HepG2 (cell line): ENCODE measurements at regions not wholly inside any gene's neighbourhood (a gene's known extent, or its start where the extent isn't known, plus 50 kb on each side); places are given as distances from the start of the nearest gene placed in this dataset.

Experiments
- ATAC-seq: fragments of 200-7000 bp; cut with Tn5 transposase; 3 replicates; pipeline ENCODE4 v1.9.1; 2020; ENCODE audit warnings: mild to moderate bottlenecking, moderate library complexity
- BruUV-seq: library from RNA; stranded (reverse); fragments of 400-500 nt; replicated peaks from 2 replicates; lab custom pipeline; 2021; lab: Mats Ljungman, UMichigan
- CTCF ChIA-PET: fragments of 300-600 bp; formaldehyde crosslinking; extraction: SDS; loops from one replicate; lab custom pipeline; 2021; ENCODE audit warnings: low total read pairs, inconsistent platforms, low intra/inter-chr PET ratio; lab: Yijun Ruan, JAX
- POLR2A ChIA-PET: fragments of 350-600 bp; sonication (Branson Sonifier 250); formaldehyde crosslinking; loops from one replicate; lab custom pipeline; 2020; ENCODE audit warnings: antibody characterized with exemption, inconsistent platforms; lab: Yijun Ruan, JAX
- DNase-seq: peaks from one replicate; pipeline ENCODE4 v3.0.0-alpha.2; 2015; ENCODE audit warnings: low spot score
- FAIRE-seq: peaks from 3 replicates; lab custom pipeline; 2011; peaks lifted over from hg19 to GRCh38; lab: Jason Lieb, UNC
- H2AFZ ChIP-seq: one replicate; pipeline ENCODE4 v1.6.1; 2011; ENCODE audit warnings: low read length, inconsistent platforms
- H3K27ac ChIP-seq: fragments of 300-600 bp; 3 replicates; pipeline ENCODE4 v1.8.0; 2011; ENCODE audit warnings: mixed run types, mild to moderate bottlenecking, mixed read lengths, low read length, inconsistent platforms; ENCODE audit not compliant: insufficient read depth; ENCODE audit errors: extremely low read length
- H3K27me3 ChIP-seq, 2 experiments: fragments of 200-600 bp in 1 of 2; 2 replicates in 1 of 2; 3 replicates in 1 of 2; pipeline versions ENCODE4 v1.6.0 to v1.8.0; 2011; ENCODE audit warnings: low read length in 2 of 2, mild to moderate bottlenecking in 2 of 2, moderate library complexity in 2 of 2, inconsistent platforms in 1 of 2; ENCODE audit not compliant: insufficient read depth in 2 of 2, control insufficient read depth in 1 of 2
- H3K36me3 ChIP-seq, 2 experiments: fragments of 200-600 bp in 1 of 2; replicated peaks in 1 of 2; 2 replicates in 1 of 2; 3 replicates in 1 of 2; pipeline versions ENCODE4 v1.5.1 to v1.8.0; 2011; ENCODE audit warnings: low read length in 2 of 2, inconsistent platforms in 1 of 2; ENCODE audit not compliant: insufficient read depth in 2 of 2, control insufficient read depth in 1 of 2
- H3K4me1 ChIP-seq: 2 replicates; pipeline ENCODE4 v1.5.1; 2012; ENCODE audit warnings: low read length, inconsistent platforms; ENCODE audit not compliant: insufficient read depth
- H3K4me2 ChIP-seq: 2 replicates; pipeline ENCODE4 v1.6.0; 2011; ENCODE audit warnings: low read depth, low read length, inconsistent platforms
- H3K4me3 ChIP-seq, 3 experiments: fragments of 200-600 bp in 1 of 3; sonication (generic), shearing (Covaris generic) in 1 of 3; replicated peaks in 1 of 3; 2 replicates each; pipeline ENCODE4 v1.5.1; 2011 to 2016; ENCODE audit warnings: low read length in 3 of 3, inconsistent platforms in 2 of 3, low read depth in 2 of 3, mild to moderate bottlenecking in 2 of 3, control low read depth in 1 of 3, mixed read lengths in 1 of 3; ENCODE audit not compliant: insufficient read depth in 1 of 3
- H3K79me2 ChIP-seq: one replicate; pipeline ENCODE4 v1.6.1; 2011; ENCODE audit warnings: low read length, inconsistent platforms; ENCODE audit not compliant: insufficient read depth
- H3K9ac ChIP-seq: 2 replicates; pipeline ENCODE4 v1.6.0; 2011; ENCODE audit warnings: mild to moderate bottlenecking, low read depth, low read length, inconsistent platforms; ENCODE audit not compliant: insufficient read depth
- H3K9me3 ChIP-seq: 2 replicates; pipeline ENCODE4 v1.5.1; 2012; ENCODE audit warnings: mild to moderate bottlenecking, low read length
- H4K20me1 ChIP-seq: 2 replicates; pipeline ENCODE4 v1.6.0; 2011; ENCODE audit warnings: inconsistent platforms, mild to moderate bottlenecking, low read length, moderate library complexity; ENCODE audit not compliant: insufficient read depth
- BHLHE40 ChIP-seq: IDR thresholded peaks from 2 replicates; pipeline ENCODE4 v1.6.1; 2011; ENCODE audit warnings: low read length, improper control_type of control experiment
- CBX1 ChIP-seq: IDR thresholded peaks from one replicate; pipeline ENCODE4 v1.6.1; 2016; ENCODE audit warnings: antibody characterized with exemption, low read depth
- CREB1 ChIP-seq, 2 experiments: fragments of 450-650 bp in 1 of 2; IDR thresholded peaks; 2 replicates each; pipeline ENCODE4 v1.6.1; 2016 to 2017; ENCODE audit warnings: control low read depth in 1 of 2, mild to moderate bottlenecking in 1 of 2, missing compliant biosample characterization in 1 of 2, missing genetic modification characterization in 1 of 2
- DR1 ChIP-seq: sonication (generic); formaldehyde crosslinking; IDR thresholded peaks from 2 replicates; pipeline ENCODE4 v1.8.0; 2021; ENCODE audit warnings: mild to moderate bottlenecking, missing genetic modification reagents, inconsistent platforms
- HDAC6 ChIP-seq: fragments of 200-600 bp; sonication (generic); IDR thresholded peaks from 2 replicates; pipeline ENCODE4 v1.7.0; 2017; ENCODE audit warnings: mild to moderate bottlenecking, antibody characterized with exemption, low read length, low read depth
- HMG20A ChIP-seq: IDR thresholded peaks from 2 replicates; pipeline ENCODE4 v1.6.1; 2016; ENCODE audit warnings: borderline replicate concordance
- HOXA3 ChIP-seq: sonication (generic); formaldehyde crosslinking; IDR thresholded peaks from 2 replicates; pipeline ENCODE4 v1.5.0; 2020; ENCODE audit warnings: missing genetic modification reagents
- IRF1 ChIP-seq: sonication (generic); formaldehyde crosslinking; IDR thresholded peaks from 2 replicates; pipeline ENCODE4 v1.4.0; 2020; ENCODE audit warnings: low read depth, mild to moderate bottlenecking, missing genetic modification reagents
- TP53 ChIP-seq: sonication (generic); formaldehyde crosslinking; conservative IDR thresholded peaks from 2 replicates; pipeline ENCODE4 v1.4.0; 2020; ENCODE audit warnings: missing genetic modification reagents
- ZNF10 ChIP-seq: sonication (generic); formaldehyde crosslinking; IDR thresholded peaks from 2 replicates; pipeline ENCODE4 v1.4.0; 2020; ENCODE audit warnings: mild to moderate bottlenecking, low read depth, missing genetic modification reagents, borderline replicate concordance
- ZNF138 ChIP-seq: sonication (generic); formaldehyde crosslinking; IDR thresholded peaks from 2 replicates; pipeline ENCODE4 v1.5.0; 2020; ENCODE audit warnings: mild to moderate bottlenecking, low read depth, missing genetic modification reagents
- ZNF225 ChIP-seq: sonication (generic); formaldehyde crosslinking; IDR thresholded peaks from 2 replicates; pipeline ENCODE4 v1.4.0; 2020; ENCODE audit warnings: mild to moderate bottlenecking, missing genetic modification reagents
- ZNF30 ChIP-seq: sonication (generic); formaldehyde crosslinking; IDR thresholded peaks from 2 replicates; pipeline ENCODE4 v1.5.0; 2020; ENCODE audit warnings: mild to moderate bottlenecking, missing genetic modification reagents
- ZNF441 ChIP-seq: sonication (generic); formaldehyde crosslinking; IDR thresholded peaks from 2 replicates; pipeline ENCODE4 v1.7.0; 2021; ENCODE audit warnings: missing genetic modification reagents, borderline replicate concordance
- ZSCAN12 ChIP-seq: sonication (generic); formaldehyde crosslinking; IDR thresholded peaks from 2 replicates; pipeline ENCODE4 v1.9.0; 2021; ENCODE audit warnings: mild to moderate bottlenecking, missing genetic modification reagents
- WGBS: methylation state at CpG from one replicate; pipeline ENCODE4 v1.1.6; 2017; ENCODE audit warnings: low lambda C conversion rate; 5-methylcytosine and 5-hydroxymethylcytosine counted together
- in situ Hi-C: cut with HindIII; loops from 2 replicates; pipeline ENCODE4 v1.10.0; 2017; ENCODE audit warnings: low pct_unique_long_range_greater_than_20kb; ENCODE audit not compliant: extremely low pct_ligation_motif_present
- intact Hi-C: fragments of 100-400 bp; cut with micrococcal nuclease; formaldehyde crosslinking; loops from one replicate; pipeline ENCODE4 v1.10.0; 2022; ENCODE audit not compliant: unreplicated experiment
- TF ChIP-seq, protein P1 (sequence below): sonication (generic); formaldehyde crosslinking; IDR thresholded peaks from 2 replicates; pipeline ENCODE4 v1.4.0; 2020; ENCODE audit warnings: missing genetic modification reagents, borderline replicate concordance
- TF ChIP-seq, protein P2 (sequence below): sonication (generic); formaldehyde crosslinking; IDR thresholded peaks from 2 replicates; pipeline ENCODE4 v1.4.0; 2020; ENCODE audit warnings: mild to moderate bottlenecking, missing genetic modification reagents

GRCh38 chr4:30920043-30920442 lies 199.9 kb downstream of the PCDH7 start:
- Histone ChIP-seq H3K9ac (no peak overlapping the region), H2AFZ (no peak overlapping the region), H3K36me3 (no peaks in the 10 kb centered on the region), H3K9me3 (no peaks in the 10 kb centered on the region), H3K4me2 (no peak overlapping the region), H4K20me1 (no peaks in the 10 kb centered on the region), H3K4me1 (no peaks in the 10 kb centered on the region), H3K27ac (no peak overlapping the region), H3K4me3 (no peak overlapping the region), H3K79me2 (no peaks in the 10 kb centered on the region), H3K27me3 (no peaks in the 10 kb centered on the region)
- BruUV-seq = no TSS peak
- TF ChIP-seq TP53 (CRISPR knock-in tag) (no peak), HOXA3 (no peak), BHLHE40 (no peak), HDAC6 (no peak)
- TF ChIP-seq, protein P1, sequence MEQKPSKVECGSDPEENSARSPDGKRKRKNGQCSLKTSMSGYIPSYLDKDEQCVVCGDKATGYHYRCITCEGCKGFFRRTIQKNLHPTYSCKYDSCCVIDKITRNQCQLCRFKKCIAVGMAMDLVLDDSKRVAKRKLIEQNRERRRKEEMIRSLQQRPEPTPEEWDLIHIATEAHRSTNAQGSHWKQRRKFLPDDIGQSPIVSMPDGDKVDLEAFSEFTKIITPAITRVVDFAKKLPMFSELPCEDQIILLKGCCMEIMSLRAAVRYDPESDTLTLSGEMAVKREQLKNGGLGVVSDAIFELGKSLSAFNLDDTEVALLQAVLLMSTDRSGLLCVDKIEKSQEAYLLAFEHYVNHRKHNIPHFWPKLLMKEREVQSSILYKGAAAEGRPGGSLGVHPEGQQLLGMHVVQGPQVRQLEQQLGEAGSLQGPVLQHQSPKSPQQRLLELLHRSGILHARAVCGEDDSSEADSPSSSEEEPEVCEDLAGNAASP (CRISPR knock-in tag) = no peak
- in situ Hi-C loops (no loop called here), intact Hi-C loops (no loop called here)
- CTCF ChIA-PET = no interaction called here
- DNase-seq (no peak), ATAC-seq (no peak), FAIRE-seq (no peak)
- POLR2A ChIA-PET = no interaction called here
- 28% methylated on average over 11 of the region's 11 CpGs for WGBS

- Histone ChIP-seq H3K4me2 (no peak overlapping the region), H4K20me1 (no peaks in the 10 kb centered on the region), H3K4me1 (no peaks in the 10 kb centered on the region), H3K9me3 (no peaks in the 10 kb centered on the region), H3K79me2 (no peaks in the 10 kb centered on the region), H3K27ac (no peak overlapping the region), H2AFZ (no peak overlapping the region), H3K9ac (no peak overlapping the region), H3K4me3 (no peak overlapping the region), H3K27me3 (no peaks in the 10 kb centered on the region), H3K36me3 (no peaks in the 10 kb centered on the region)
- ATAC-seq (no peak), DNase-seq (no peak), FAIRE-seq (no peak)
- intact Hi-C loops = no loop called here
- no TSS peak for BruUV-seq
- ChIA-PET POLR2A (no interaction called here), CTCF (no interaction called here)
- WGBS = 0% methylated on average over 4 of the region's 4 CpGs
- in situ Hi-C loops = no loop called here
- TF ChIP-seq ZNF30 (no peak), ZNF225 (CRISPR knock-in tag) (no peak), CBX1 (no peak), CREB1 (IDR thresholded peaks at IDR 0.05) (no peak), CREB1 (CRISPR knock-in tag; IDR thresholded peaks at IDR 0.05) (no peak), DR1 (CRISPR knock-in tag) (no peak), ZNF138 (CRISPR knock-in tag) (no peak), IRF1 (CRISPR knock-in tag) (no peak), ZNF10 (CRISPR knock-in tag) (no peak), ZSCAN12 (CRISPR knock-in tag) (no peak), ZNF441 (no peak), HMG20A (no peak)
- TF ChIP-seq, protein P2, sequence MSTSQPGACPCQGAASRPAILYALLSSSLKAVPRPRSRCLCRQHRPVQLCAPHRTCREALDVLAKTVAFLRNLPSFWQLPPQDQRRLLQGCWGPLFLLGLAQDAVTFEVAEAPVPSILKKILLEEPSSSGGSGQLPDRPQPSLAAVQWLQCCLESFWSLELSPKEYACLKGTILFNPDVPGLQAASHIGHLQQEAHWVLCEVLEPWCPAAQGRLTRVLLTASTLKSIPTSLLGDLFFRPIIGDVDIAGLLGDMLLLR (CRISPR knock-in tag) = no peak
Observed at GRCh38 chr4:30922625-30923024, 202.5 kb downstream of the PCDH7 start.
